ENCODE measurements at regions not wholly inside any gene's neighbourhood (a gene's known extent, or its start where the extent isn't known, plus 50 kb on each side); places are given as distances from the start of the nearest gene placed in this dataset.

- TF ChIP-seq CTCF (IDR thresholded peaks at IDR 0.05; ENCODE audit: low read depth, low read length, poor library complexity, severe bottlenecking), result no peak
- no peak for TF ChIP-seq EZH2phosphoT487 (IDR thresholded peaks at IDR 0.05; ENCODE audit: borderline replicate concordance, low read length)
Observed at GRCh38 chr6:170056278-170056711, 234.6 kb downstream of the DLL1 start.
